ENCODE measurements at regions not wholly inside any gene's neighbourhood (a gene's known extent, or its start where the extent isn't known, plus 50 kb on each side); places are given as distances from the start of the nearest gene placed in this dataset.
"Not testable (repeated sequence)": the region's sequence is repeated elsewhere in the genome, so short reads cannot be mapped to it uniquely, and the experiment has no call there.

DNA sequence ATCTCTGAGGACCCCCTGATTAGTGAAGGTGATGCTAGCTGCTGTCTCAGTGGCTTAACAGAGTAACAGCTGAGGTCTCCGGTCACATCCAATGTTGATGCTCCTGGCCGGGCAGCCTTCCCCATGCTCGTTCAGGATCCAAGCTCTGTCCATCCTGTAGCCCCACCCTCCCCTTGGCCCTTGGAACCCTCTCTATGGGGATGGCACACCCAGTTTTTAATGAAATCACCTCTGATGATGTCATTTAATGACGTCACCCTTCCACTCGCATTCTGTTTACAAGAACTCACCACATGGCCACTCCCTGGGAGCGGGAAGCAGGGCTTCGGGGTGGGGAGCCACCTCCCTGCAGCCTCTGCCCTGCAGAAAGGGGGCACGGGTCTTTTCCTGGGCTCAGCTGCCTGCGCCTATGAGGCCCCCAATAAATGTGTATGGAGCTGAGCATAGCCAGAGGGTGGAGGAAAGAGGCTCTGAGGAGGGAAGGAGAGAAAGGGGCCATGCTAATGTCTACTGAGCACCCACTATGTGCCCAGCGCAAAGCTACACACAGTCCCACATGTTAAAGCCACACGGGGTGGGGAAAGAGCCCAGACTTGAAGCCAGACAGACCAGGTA is 95.5 kb downstream of the OAT start:
- Mint-ChIP-seq H3K27me3 (no peaks in the 10 kb centered on the region), H3K4me3 (no peak overlapping the region), H3K27ac (no peak overlapping the region), H3K36me3 (no peaks in the 10 kb centered on the region), H3K4me1 (no peaks in the 10 kb centered on the region), H3K9me3 (peaks cover 0 to 3% (median 0%) of the 10 kb centered on the region in 7 donors)
- Histone ChIP-seq H3K9me3 (ENCODE audit: control insufficient read depth in 2 of 2, low read length in 2 of 2) (no peaks in the 10 kb centered on the region), H3K27me3 (ENCODE audit: control insufficient read depth, insufficient read depth, low read length) (no peaks in the 10 kb centered on the region), H3K4me1 (ENCODE audit: control insufficient read depth, insufficient read depth, low read length, poor library complexity, severe bottlenecking) (no peaks in the 10 kb centered on the region), H3K27ac (ENCODE audit: insufficient read depth, low read length, poor library complexity, severe bottlenecking) (no peak overlapping the region), H3K36me3 (ENCODE audit: control insufficient read depth, insufficient read depth, low read length) (no peaks in the 10 kb centered on the region), H3K4me3 (ENCODE audit: low read depth, low read length) (no peak overlapping the region)
- ATAC-seq (ENCODE audit: low read depth in 2 of 2), result no peak
- no peak for DNase-seq

DNA sequence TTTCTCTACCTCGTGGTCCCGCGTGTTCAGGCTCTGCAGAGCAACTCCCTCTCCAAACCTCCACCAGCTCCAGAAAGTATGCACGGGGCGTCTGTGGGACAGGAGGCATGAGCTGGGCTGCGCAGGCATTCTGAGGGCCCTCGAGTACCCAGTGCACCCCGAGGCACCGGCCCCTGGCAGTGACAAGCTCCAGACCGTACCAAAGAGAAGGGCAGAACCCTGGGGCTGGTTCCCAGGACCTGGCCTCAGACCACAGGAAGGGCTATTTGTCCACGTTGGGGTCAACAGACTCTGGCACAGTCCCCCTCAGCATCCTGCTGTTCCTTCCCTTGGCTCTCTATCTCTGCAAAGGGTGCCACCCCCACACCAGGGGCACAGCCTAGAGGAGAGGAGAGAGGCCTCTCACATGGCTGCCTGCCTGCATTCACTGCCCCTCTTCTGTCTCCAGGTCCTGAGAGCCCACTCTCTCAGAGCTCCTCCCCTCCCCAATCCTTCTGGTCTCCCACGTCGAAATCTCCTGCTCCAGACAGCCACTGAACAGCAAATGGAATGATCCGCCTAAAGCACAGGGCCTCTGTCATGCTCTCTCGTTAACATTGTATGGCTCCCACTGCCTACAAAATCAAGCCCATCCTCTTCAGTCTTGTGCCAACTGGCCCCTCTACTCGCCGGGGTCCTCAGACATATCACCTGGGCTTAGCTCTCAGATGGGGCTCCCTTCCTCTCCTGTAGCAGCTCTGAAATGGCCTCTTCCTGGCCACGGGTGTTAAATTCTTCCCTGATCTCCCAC is 96.3 kb downstream of the OAT start:
- H3K27me3 ChIP-seq (ENCODE audit: control insufficient read depth, insufficient read depth, low read length), result no peaks in the 10 kb centered on the region
- no peaks in the 10 kb centered on the region for H3K4me1 ChIP-seq (ENCODE audit: control insufficient read depth, insufficient read depth, low read length, poor library complexity, severe bottlenecking)
- H3K27ac ChIP-seq (ENCODE audit: insufficient read depth, low read length, poor library complexity, severe bottlenecking), result no peak overlapping the region
- no peak for ATAC-seq (ENCODE audit: low read depth in 2 of 2)
- no peak overlapping the region for H3K4me3 ChIP-seq (ENCODE audit: low read depth, low read length)
- Mint-ChIP-seq H3K4me3 (no peak overlapping the region), H3K36me3 (no peaks in the 10 kb centered on the region), H3K27ac (no peak overlapping the region), H3K9me3 (peaks cover 0 to 4% (median 0%) of the 10 kb centered on the region in 7 donors), H3K4me1 (no peaks in the 10 kb centered on the region), H3K27me3 (no peaks in the 10 kb centered on the region)
- no peak for DNase-seq
- no peaks in the 10 kb centered on the region for H3K9me3 ChIP-seq (ENCODE audit: control insufficient read depth in 2 of 2, low read length in 2 of 2)
- no peaks in the 10 kb centered on the region for H3K36me3 ChIP-seq (ENCODE audit: control insufficient read depth, insufficient read depth, low read length)

DNA sequence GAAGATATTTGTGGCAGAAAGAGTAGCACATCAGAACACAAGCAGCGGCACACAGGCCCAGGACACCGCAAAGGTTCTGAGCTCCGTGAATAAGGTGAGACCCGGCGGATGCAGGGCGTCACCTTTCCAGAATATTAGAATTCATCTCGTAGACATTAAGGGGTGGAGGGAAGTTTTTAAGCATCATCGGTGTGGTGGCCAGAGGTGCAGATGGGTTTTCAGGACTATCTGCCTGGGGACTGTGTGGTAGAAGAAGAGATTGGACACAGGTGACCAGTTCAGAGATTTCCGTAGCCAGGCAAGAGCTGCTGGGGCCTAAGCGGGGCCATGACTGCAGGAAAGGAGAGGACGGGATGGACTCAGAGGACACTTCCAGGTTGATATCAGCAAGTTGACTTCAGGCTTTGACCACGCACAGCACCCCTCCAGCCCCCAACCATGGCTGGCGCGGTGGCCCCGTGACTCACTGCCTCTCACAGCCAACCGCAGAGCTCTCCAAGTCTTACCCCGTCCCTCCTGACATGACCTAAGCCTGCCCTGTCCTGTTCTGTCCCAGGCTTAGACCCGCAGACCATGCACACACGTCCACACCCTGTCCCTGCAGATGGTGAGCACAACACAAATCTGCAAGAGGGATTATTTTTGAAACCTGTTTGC is 97.2 kb downstream of the OAT start:
- Histone ChIP-seq H3K36me3 (ENCODE audit: control insufficient read depth, insufficient read depth, low read length) (no peaks in the 10 kb centered on the region), H3K4me1 (ENCODE audit: control insufficient read depth, insufficient read depth, low read length, poor library complexity, severe bottlenecking) (no peaks in the 10 kb centered on the region), H3K27ac (ENCODE audit: insufficient read depth, low read length, poor library complexity, severe bottlenecking) (no peak overlapping the region), H3K27me3 (ENCODE audit: control insufficient read depth, insufficient read depth, low read length) (no peaks in the 10 kb centered on the region), H3K4me3 (ENCODE audit: low read depth, low read length) (no peak overlapping the region), H3K9me3 (ENCODE audit: control insufficient read depth in 2 of 2, low read length in 2 of 2) (no peaks in the 10 kb centered on the region)
- Mint-ChIP-seq H3K4me3 (no peak overlapping the region), H3K27me3 (no peaks in the 10 kb centered on the region), H3K27ac (no peak overlapping the region), H3K9me3 (peaks cover 0 to 4% (median 0%) of the 10 kb centered on the region in 7 donors), H3K4me1 (no peaks in the 10 kb centered on the region), H3K36me3 (no peaks in the 10 kb centered on the region)
- ATAC-seq (ENCODE audit: low read depth in 2 of 2) (no peak), DNase-seq (no peak)

DNA sequence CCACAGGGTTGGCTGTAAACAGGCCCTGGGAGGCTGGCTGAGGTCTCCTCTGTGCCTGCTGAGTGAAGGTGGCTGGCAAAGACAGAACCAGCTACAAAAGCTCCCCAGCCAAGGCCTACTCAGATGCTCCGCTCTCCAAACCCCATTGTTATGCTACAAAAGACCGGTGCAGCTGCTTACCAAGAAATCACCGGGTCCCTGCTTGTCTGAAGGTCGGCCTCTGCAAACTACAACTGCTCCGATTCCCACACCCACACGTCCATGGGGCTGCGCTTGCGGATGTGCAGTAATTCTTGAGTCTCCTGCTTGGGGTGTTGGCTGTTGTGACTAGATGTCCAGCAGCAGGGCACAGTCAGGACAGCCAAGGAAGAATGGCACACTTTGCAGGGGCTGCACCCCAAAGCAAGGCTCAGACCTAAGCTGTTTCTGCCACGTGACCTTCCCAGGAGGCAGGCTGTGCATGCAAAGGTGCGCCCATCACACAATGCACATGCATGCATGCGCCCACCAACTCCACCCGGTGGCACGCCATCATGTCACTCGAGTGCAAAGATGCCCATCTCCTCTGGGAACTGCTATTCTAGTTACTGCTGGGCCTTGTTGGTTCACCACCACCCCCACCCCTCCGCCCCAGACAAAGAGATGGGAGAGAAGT is 97.8 kb downstream of the OAT start:
- no peaks in the 10 kb centered on the region for H3K27me3 Mint-ChIP-seq
- Histone ChIP-seq H3K4me3 (ENCODE audit: low read depth, low read length) (no peak overlapping the region), H3K36me3 (ENCODE audit: control insufficient read depth, insufficient read depth, low read length) (no peaks in the 10 kb centered on the region), H3K4me1 (ENCODE audit: control insufficient read depth, insufficient read depth, low read length, poor library complexity, severe bottlenecking) (no peaks in the 10 kb centered on the region), H3K27me3 (ENCODE audit: control insufficient read depth, insufficient read depth, low read length) (no peaks in the 10 kb centered on the region), H3K9me3 (ENCODE audit: control insufficient read depth in 2 of 2, low read length in 2 of 2) (no peaks in the 10 kb centered on the region), H3K27ac (ENCODE audit: insufficient read depth, low read length, poor library complexity, severe bottlenecking) (no peak overlapping the region)
- no peak overlapping the region for H3K27ac Mint-ChIP-seq
- H3K9me3 Mint-ChIP-seq, result peaks cover 0 to 4% (median 0%) of the 10 kb centered on the region in 7 donors
- H3K4me3 Mint-ChIP-seq, result no peak overlapping the region
- no peaks in the 10 kb centered on the region for H3K4me1 Mint-ChIP-seq
- DNase-seq (no peak), ATAC-seq (ENCODE audit: low read depth in 2 of 2) (no peak)
- H3K36me3 Mint-ChIP-seq, result no peaks in the 10 kb centered on the region

DNA sequence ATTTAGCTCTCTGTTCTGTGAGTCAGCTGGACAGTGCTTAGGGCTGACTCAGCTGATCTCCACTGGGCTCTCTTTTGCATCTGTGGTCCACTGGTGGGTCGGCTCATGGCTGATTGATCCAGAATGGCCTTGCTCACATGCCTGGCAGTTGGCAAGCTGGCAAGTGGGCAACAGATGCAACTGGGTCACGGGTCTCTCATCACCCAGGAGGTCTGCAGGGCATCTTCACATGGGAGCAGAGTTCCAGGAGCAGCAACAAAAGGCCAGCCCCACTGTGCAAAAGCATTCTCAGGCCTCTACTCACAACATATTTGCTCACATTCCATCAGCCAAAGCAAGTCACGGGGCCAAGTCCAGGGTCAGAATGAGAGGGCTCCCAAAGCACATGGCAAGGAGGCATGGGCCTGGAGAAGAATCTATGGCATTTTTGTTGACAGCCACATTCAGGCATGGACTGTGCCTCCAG is 98.8 kb downstream of the OAT start:
- no peak overlapping the region for H3K4me3 ChIP-seq (ENCODE audit: low read depth, low read length)
- ATAC-seq (ENCODE audit: low read depth in 2 of 2) (no peak), DNase-seq (no peak)
- H3K4me3 Mint-ChIP-seq, result no peak overlapping the region
- no peaks in the 10 kb centered on the region for H3K27me3 Mint-ChIP-seq
- peaks cover 0 to 4% (median 0%) of the 10 kb centered on the region in 7 donors for H3K9me3 Mint-ChIP-seq
- no peaks in the 10 kb centered on the region for H3K4me1 ChIP-seq (ENCODE audit: control insufficient read depth, insufficient read depth, low read length, poor library complexity, severe bottlenecking)
- no peaks in the 10 kb centered on the region for H3K27me3 ChIP-seq (ENCODE audit: control insufficient read depth, insufficient read depth, low read length)
- H3K27ac Mint-ChIP-seq, result no peak overlapping the region
- H3K9me3 ChIP-seq (ENCODE audit: control insufficient read depth in 2 of 2, low read length in 2 of 2), result no peaks in the 10 kb centered on the region
- H3K36me3 Mint-ChIP-seq, result no peaks in the 10 kb centered on the region
- no peaks in the 10 kb centered on the region for H3K36me3 ChIP-seq (ENCODE audit: control insufficient read depth, insufficient read depth, low read length)
- no peak overlapping the region for H3K27ac ChIP-seq (ENCODE audit: insufficient read depth, low read length, poor library complexity, severe bottlenecking)
- no peaks in the 10 kb centered on the region for H3K4me1 Mint-ChIP-seq

DNA sequence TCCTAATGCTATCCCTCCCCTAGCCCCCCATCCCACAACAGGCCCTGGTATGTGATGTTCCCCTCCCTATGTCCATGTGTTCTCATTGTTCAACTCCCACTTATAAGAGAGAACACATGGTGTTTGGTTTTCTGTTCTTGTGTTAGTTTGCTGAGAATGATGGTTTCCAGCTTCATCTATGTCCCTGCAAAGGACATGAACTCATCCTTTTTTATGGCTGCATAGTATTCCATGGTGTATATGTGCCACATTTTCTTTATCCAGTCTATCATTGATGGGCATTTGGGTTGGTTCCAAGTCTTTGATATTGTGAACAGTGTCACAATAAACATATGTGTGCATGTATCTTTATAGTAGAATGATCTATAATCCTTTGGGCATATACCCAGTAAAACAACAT is 99.2 kb downstream of the OAT start:
- not testable (repeated sequence) for H3K27ac ChIP-seq (ENCODE audit: insufficient read depth, low read length, poor library complexity, severe bottlenecking); H3K36me3 Mint-ChIP-seq; H3K27ac Mint-ChIP-seq

DNA sequence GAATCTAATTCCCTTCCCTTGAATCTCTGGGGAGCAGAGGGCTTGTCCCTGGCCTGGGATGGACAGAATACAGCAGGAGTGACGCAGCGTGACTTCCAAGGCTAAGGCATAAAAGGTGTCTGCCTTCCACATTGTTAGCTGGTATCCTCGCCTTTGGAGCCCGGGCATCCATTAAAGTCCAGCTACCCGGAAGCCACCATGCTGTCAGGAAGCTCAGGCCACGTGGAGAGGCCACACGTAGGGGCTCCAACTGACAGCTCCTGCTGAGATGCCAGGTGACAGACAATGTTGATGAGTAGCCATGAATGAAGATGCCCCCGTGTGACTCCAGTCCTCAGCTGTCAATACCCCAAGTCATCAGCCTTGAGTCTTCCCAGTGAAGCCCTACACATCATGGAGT is 99.9 kb downstream of the OAT start:
- H3K36me3 Mint-ChIP-seq, result no peaks in the 10 kb centered on the region
- ATAC-seq (ENCODE audit: low read depth in 2 of 2) (no peak), DNase-seq (no peak)
- peaks cover 0 to 4% (median 0%) of the 10 kb centered on the region in 7 donors for H3K9me3 Mint-ChIP-seq
- Histone ChIP-seq H3K4me3 (ENCODE audit: low read depth, low read length) (no peak overlapping the region), H3K27me3 (ENCODE audit: control insufficient read depth, insufficient read depth, low read length) (no peaks in the 10 kb centered on the region), H3K4me1 (ENCODE audit: control insufficient read depth, insufficient read depth, low read length, poor library complexity, severe bottlenecking) (no peaks in the 10 kb centered on the region), H3K36me3 (ENCODE audit: control insufficient read depth, insufficient read depth, low read length) (no peaks in the 10 kb centered on the region), H3K9me3 (ENCODE audit: control insufficient read depth in 2 of 2, low read length in 2 of 2) (no peaks in the 10 kb centered on the region), H3K27ac (ENCODE audit: insufficient read depth, low read length, poor library complexity, severe bottlenecking) (no peak overlapping the region)
- no peaks in the 10 kb centered on the region for H3K27me3 Mint-ChIP-seq
- no peak overlapping the region for H3K27ac Mint-ChIP-seq
- H3K4me1 Mint-ChIP-seq, result no peaks in the 10 kb centered on the region
- no peak overlapping the region for H3K4me3 Mint-ChIP-seq

More for the DNA sequence above, 99.2 kb downstream of the OAT start:
- H3K4me1 ChIP-seq (ENCODE audit: control insufficient read depth, insufficient read depth, low read length, poor library complexity, severe bottlenecking); H3K27me3 ChIP-seq (ENCODE audit: control insufficient read depth, insufficient read depth, low read length); H3K9me3 ChIP-seq (ENCODE audit: control insufficient read depth in 2 of 2, low read length in 2 of 2); ATAC-seq (ENCODE audit: low read depth in 2 of 2); H3K4me3 Mint-ChIP-seq; H3K27me3 Mint-ChIP-seq; H3K4me1 Mint-ChIP-seq; DNase-seq; H3K36me3 ChIP-seq (ENCODE audit: control insufficient read depth, insufficient read depth, low read length); H3K4me3 ChIP-seq (ENCODE audit: low read depth, low read length); H3K9me3 Mint-ChIP-seq: not testable (repeated sequence)

All from CD4-positive, CD25-positive, alpha-beta regulatory T cell (primary cell).